Activated CD8-positive, alpha-beta memory T cell treated with anti-CD3 and anti-CD28 coated beads for 4 hours (primary cell): ENCODE measurements at regions not wholly inside any gene's neighbourhood (a gene's known extent, or its start where the extent isn't known, plus 50 kb on each side); places are given as distances from the start of the nearest gene placed in this dataset.

ENCODE experiments used
- DNase-seq, 2 donors: peaks; one replicate each; pipeline ENCODE4 v3.0.0-alpha.2; 2020; ENCODE audit warnings: low read depth in 2 of 2

DNA sequence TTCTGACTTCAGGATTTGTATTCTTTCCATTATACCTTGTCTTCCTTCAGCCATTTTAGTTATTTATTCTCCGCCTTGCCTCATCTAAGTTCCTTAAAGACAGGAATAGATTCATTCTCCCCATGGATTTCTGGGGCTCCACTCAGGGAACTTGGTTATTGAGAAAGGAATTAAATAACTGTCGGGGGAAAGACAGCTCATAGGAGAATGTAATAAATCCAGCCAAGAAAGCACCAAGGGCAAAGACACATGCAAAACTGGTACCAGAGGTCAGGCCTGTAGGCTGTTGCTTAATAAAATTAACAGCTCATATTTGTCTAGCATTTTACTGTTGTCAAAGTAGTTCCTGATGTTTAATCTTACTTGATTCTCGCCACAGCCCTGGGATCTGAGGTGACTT lies 357.2 kb downstream of the TMEM38B start:
- no peak for DNase-seq

DNA sequence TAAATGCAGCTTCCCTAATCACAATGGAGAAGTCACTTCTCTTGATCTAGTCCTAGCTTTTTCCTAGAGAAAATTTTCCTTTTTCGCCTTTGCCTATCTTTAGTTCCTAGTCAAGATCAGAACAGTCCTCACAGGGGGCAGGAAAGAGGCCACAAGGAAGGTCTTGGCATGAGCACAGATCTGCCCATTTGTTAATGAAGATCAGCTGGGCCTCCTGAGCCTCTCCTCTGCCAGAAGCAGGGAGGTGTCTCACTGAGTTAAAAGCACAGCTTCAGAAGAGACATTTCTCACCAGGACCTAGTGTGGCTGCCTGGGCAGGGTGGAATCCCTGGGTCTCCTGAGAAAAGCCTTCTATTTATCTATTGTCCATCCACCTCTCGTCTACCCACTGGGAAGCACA lies 357.8 kb downstream of the TMEM38B start:
- DNase-seq = no peak

DNA sequence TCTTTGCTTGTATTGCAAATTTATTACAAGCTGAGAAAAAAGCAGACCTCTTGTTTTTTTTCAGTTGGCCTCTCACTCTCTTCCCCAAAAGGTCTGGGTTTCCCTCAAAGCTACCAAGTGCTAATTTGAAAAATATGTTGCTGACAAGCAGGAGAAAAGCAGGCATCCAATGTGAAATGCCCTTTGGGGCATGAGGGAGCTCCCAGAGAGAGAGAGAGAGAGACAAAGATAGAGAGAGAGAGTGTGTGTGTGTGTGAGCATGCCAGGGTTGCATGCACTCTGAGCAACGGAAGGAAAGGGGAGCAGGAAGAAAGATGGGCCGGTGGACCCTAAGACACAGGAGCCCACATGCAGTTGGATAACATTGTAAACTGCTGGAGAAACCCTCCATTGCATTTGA lies 358.4 kb downstream of the TMEM38B start:
- no peak for DNase-seq

DNA sequence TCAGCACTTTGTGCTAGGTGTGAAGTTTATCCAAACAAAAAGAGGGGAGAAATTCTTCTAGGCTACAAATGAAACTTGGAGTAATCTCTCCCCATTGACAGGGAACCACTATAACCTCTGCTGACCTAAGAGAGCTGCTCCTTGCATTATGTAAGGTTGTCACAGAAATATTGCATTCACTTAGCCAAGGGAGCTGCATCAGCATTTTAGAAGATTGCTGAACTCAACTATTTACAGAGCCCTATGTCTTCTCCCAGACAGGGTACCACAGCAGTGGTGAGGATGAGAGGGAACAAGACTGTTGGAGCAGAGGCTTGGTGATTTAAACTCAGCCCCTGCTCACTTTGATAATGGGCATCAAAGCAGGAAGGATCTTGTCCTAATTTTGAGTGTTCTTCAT lies 362.0 kb downstream of the TMEM38B start:
- no peak for DNase-seq

DNA sequence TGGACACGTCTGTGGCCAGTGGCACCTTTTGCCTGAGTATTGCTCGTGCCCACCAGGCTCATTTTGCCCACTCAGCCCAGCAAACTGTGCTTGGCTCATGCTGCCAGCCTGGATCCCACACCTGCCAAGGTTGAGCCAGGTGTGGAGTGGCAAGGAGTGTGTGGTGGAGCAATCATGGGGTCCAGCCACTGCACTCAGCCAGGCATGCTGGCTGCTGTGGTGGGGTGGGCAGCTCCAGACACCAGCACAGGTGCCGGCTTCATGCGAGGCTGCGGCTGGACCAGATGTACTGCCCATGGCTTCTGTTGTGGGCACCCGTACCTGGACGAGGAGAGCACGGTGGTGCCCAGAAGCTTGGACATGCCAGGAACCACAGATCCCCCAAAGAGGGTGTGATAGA lies 364.1 kb downstream of the TMEM38B start:
- no peak for DNase-seq

DNA sequence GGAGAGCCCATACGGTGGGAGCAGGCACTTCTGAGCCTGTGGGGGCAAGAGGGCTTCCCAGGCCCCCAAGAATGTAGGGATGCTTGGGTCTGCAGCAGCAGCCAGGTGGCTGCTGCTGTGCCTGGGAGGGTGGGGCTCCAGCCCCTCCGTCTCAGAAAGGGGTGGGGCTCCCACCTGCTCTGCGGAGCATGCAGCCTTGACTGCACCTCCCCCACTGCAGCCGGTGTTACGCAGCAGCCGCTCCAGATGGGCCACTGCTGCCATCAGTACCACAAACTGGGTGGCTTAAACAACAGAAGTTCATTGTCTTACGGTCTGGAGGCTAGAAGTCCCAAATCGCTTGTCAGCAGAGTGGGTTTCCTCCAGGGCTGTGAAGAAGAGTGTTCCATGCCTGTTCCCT lies 365.5 kb downstream of the TMEM38B start:
- DNase-seq = no peak

DNA sequence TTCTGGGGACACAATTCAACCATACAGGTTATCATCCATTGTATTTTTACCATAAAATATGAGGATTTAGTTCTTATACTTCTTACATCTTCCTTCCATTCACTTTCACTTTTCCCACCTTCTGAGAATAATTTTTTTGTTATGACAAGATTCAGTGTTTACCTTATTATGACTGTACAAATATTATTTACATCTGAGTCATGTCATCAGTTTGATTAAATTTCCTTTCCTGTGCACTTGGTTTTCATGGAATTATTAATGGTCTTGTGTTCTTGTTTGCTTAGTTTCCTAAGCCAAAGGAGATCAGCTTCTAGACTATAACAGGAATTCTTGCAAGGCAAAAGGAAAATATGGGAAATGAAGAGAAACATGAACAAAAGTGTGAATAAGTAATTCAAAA lies 366.5 kb downstream of the TMEM38B start:
- no peak for DNase-seq

DNA sequence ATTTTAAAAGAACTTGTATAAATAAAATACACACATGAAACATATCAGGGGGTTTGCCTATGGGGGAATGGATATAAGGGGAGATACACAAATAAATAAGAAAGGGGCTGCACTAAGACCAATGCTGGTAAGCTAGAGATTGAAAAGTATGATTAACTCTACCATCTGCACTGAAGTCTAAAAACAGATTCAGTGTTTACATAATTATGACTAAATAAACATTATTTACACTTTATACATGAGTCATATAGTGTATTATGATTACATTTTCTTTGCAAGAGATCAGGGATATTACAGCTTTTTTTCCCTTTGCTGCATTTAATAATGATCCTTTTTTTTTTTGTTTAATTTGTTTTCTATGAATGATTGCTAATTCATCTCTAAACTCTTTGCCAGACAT lies 367.9 kb downstream of the TMEM38B start:
- no peak for DNase-seq

DNA sequence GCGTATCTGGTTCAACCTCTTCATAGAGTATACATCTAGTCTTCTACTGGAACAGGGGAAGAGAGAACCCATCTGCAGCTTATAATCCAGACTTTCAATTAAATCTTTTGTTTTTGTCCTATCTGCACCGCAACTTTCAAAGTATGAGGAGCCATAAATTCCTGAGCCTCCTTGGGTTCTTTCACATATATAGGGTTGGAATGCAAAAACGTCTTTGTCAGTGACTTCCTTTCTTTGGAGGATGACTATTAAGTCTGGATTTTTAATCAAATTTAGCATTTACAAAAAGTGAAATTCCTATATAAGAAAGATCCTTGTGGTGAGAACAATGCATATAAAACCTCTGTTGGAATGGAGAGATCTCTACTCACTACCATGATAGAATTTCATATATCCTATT lies 370.8 kb downstream of the TMEM38B start:
- DNase-seq = no peak

DNA sequence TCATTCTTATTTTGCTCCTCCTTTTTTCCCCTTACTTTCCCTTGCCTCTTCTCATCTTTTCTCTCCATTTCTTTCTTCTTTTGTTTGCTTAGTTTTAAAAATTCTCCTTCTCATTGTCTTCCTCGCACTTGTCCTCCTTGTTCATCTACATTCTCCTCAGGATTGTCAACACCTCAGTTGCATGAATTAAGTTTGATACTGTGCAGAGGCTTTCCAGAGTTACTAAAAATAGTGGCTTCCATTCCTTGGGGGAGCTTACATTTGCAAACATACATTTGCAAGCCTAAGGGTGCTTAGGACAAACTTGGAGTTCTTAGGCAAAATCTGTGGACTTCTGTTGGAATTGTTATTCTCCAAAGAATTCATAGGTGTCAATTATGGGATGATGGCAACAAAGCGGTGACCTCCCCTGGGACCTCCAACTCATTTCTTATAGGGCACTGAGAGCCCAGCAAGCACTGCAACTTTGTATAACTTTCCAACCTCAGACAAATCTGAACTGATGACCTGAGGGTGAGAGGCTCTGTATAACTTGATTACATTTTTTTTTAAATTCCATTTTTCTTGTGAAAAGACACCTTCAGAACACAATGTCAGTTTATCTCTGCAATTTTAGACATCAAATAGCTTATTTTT lies 371.4 kb downstream of the TMEM38B start:
- DNase-seq = no peak

DNA sequence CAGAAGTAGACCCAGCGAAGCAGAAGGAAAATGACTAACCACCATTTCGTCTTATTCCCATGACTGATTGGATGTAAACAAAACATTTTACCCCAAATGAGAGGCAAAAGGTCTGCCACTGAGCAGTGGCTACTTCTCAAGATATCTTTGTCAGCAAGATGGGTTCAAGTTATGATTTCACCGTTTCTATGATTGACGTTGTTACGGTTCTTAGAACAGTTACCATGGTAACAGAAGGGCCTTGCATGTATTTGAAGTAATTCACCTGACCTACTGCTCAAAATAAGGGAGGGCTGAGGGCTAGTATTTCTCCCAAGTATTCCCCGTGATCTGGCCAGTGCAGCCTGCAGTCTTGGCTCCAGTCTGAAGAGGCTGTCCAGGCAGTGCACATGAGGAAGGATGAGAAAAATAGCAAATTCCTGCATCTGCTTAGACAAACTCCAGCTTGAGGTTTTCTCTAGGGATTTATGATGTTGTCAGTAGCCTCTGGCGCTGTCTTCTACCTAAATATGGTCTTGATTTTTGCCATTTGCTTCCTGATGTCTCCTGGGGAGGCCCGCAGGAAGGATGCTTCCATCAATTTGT lies 372.7 kb downstream of the TMEM38B start:
- no peak for DNase-seq

DNA sequence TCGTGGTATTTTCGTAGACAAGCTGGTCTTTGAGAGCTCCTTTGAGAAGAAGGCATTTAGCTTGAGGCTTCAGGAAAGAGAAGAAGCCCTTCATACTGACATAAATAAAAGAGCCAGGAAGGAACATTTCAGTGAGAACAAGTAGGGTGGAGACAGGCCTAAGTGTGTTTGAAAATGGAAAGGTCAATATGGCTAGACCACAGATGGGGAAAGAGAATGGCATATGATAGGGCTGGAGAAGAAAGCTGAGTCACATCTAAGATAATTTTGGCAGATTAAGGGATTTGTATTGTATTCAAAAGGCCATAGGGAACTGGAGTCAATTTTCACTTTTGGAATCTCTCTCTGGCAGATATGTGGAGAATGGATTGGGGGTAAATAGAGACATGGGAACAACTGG lies 374.9 kb downstream of the TMEM38B start:
- no peak for DNase-seq

DNA sequence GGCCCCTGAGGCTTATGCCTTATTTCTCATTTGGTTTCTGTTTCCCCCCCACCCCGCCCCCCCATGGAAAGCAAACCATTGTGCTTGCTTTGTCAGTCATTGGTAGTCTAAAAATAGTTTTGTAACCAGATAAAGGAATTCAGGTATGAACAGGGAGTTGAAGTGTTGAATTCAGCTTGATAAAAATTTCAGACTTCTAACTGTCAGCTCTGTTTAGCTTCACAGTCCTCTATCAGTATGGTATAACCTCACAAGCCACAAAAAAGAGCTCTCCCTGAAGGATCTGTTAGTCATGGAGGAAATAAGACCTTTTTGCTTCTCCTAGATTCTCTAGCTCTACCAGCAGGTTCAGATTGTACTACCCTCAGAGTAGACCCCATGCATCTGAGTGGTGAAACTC lies 378.1 kb downstream of the TMEM38B start:
- DNase-seq = no peak

DNA sequence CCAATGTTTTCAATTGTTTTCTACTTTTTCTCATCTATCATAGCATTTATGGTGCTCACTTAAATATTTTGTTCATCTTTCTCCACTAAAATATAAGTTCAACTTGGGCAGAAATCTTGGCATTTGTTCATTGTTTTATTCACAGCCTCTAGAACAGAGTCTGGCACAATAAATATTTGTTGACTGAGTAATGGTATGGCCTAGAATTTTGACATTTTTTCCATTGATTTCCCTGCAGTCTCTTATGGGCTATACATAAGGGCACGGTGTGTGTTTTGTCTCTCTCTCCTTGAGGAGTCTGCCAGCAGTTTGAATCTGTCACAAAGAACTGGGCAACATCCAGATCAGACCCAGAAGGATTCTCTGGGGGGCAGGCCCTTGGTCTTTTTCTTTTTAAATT lies 379.7 kb downstream of the TMEM38B start:
- no peak for DNase-seq

DNA sequence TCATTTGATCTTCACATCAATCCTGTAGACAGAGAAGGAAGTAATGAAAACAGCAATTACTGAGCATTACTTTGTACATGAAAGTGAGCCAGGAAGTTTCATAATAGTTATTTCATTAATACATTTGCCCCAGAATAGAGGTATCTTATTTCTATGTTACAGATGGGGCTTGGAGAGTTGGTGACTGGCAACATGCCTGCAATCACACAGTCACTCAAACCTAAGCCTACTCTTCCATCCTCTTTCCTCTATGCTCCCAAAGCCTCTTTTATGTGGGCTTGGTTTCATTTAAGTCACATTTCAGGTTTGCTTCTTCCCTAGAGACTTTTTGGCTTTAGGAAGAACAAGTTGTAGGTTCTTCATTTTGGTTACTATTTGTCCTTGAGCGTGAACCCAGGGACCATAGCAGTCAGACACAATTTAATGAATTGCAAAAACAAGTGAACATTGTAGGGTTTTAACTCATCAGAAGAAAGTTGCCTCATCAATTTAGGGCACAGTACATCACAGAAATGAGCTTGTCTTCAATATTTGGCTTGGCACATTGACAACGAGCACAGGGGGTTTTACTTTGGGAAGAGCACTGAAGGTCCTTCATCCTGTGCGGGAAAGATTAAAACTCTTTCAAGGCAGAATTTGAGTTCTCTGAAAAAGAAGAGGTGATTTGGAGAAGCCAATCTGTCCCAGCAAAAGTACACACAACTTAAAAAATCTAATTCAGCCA lies 381.1 kb downstream of the TMEM38B start:
- DNase-seq = no peak

DNA sequence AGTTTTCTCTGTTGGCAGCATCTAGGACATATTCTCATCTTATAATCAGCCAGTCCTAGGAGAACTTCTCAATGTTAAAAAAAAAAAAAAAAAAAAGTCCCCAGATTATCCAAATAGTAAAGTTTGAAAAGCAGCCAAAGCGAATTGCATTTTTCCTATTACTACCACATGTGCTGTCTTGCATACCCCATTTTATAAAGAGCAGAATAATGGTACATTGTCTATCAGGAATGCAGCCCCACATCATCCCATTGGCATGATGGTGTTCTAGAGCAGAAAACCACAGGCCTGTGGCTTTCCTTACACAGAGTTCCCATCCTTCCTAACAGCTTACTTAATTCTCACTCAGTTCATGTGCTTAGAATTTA lies 381.6 kb downstream of the TMEM38B start:
- DNase-seq = no peak

DNA sequence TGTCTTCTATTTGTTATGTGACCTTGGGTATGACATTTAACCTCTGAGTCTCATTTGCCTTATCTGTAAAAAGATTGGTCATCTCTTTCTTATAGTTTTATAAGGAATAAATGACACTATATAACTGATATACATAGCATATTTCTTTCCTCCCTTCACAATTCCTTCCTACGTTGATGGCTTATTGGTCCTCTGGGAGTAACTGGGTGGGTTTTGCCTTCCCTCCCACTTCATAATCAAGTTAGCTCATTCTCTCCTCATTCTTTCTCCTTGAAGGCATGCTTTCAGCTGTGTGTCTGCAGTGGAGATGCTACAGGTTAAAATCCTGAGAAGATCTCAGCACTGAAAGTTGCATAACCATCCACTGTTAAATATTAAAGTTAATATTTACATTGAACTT lies 382.4 kb downstream of the TMEM38B start:
- no peak for DNase-seq

DNA sequence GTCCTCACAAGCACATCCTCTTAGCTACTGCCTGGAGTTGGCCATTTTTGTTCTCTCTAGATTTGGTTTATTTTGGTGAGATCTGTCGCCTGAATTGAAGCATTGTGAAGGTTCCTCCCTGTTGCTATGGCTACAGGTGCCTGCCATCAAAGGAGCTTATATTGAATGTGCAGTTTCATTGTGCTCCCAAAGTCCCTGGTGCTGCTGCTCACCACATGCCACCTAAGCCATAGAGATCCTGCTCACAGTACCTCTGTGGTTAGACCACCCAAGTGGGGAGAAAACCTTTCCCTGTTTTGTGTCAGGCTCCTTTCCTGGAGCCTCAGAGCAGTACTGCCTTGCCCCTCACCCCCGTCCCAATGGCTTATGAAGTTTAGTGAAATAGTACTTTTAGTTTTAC lies 383.4 kb downstream of the TMEM38B start:
- DNase-seq = no peak

DNA sequence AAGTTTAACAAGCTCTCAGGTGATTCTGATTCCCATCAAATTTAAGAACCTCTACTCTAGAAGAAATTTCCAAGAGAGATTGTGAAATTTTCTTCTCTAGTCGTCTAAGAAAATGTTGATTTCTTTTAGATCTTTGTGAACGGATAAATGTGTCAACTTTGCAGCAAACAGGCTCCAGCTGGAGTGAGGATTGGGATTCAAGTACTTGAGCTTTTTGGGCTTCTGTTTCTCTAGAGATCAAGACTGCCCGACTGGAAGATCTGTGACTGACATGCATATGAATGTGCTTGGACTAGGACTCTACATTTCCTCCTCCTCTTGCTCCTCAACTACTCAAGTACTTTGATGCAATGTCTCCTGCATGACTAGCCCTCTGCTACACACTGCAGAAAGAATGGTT lies 388.3 kb downstream of the TMEM38B start:
- DNase-seq = no peak

DNA sequence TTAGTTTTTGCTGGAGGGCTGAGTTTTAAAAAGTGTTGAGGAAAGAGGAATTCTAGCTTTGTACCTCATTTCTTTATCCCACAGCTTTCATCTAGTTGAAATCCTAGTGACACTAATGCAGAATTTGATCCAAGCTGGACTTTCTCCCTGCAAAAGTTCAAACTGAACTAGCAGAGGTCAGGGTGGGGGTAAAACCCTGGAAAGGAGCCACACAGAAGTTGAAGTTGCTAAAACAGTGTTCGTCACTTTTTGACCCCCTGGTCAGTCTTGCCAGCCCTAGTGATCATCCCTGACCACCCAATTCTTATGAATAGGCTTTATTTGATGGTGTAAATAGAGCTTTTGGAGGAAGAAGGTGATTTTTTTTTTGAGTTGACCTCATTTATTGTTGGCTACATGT lies 390.4 kb downstream of the TMEM38B start:
- no peak for DNase-seq

DNA sequence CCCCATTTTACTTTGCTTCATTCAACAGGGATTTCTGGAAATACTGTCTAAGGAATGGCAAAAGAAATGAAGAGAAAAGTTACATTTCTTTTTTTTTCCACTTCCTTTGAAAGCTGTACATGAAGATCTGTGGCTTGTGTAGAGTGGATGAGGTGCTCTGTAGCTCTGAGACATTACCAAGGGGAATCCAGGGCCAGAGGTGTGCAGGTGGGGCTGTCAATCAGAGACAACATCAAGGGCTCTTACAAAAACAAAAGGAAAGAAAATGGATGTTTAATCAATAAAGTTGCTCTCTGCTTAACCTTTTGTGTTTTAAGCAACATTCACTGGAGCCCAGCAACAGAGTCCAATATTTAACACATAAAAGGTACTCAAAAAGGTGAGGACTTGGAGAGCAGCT lies 391.1 kb downstream of the TMEM38B start:
- DNase-seq = no peak

DNA sequence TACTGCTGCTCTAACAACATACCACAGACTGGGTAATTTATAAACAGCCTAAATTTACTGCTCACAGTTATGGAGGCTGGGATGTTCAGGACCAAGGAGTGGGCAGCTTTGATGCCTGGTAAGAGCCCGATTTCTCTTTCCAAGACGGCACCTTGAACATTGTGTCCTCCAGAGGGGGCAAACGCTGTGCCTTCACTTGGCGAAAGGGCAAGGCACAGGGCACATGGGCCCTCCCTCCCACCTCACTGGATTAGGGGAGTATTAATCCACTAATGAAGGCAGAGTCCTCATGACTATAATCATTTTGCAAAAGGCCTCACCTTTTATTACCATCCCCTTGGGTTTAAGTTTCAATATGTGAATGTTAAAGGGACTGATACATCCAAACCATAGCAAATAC lies 397.7 kb downstream of the TMEM38B start:
- DNase-seq = no peak

DNA sequence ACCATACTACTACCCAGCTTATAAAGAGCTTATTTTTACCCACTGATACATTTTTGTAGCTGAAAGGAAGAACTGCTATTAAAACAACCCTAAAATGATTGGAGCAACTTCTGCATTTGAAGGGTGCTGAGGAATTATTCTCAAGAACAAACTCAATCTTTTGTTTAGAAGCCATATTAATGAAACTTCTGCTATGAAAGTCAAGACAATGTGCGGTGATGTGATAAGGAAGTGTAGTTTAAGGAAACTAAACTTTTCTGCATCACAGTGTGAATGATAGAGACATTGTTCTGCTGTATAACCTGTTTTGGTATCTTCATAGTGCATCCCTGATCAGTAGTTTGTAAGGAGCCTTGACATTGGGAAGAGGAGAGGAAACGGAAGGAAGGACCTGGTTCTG lies 408.5 kb downstream of the TMEM38B start:
- no peak for DNase-seq

DNA sequence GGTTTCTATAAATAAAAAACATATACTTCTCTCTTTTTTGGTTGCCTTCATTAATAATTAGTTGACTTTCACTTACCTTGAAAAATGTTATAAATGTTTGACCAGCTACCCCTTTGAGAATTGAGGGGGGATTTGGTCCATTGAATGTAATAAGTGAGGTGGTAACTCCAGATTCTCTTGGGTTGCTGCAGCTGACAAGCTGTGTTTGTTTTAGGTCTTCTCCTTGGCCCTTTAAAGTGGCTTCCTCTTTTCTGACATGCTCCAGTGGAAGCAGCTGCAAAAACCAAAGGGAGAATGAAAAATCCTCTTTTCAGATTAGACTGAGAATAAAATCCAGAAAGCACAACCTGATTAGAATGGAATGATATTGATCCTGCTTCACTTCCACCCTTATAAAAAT lies 410.5 kb downstream of the TMEM38B start:
- no peak for DNase-seq
